Adrenal gland (tissue), 9 donors: ENCODE measurements at regions not wholly inside any gene's neighbourhood (a gene's known extent, or its start where the extent isn't known, plus 50 kb on each side); places are given as distances from the start of the nearest gene placed in this dataset.
"Not testable (repeated sequence)": the region's sequence is repeated elsewhere in the genome, so short reads cannot be mapped to it uniquely, and the experiment has no call there.

Source experiments
- DNase-seq, 7 donors: peaks; one replicate each; pipeline ENCODE4 v3.0.0-alpha.2; 2019 to 2020
- H3K27ac ChIP-seq, 5 donors: fragments of 200-600 bp; sonication (generic) in 4 of 5; 1 replicate in 3 of 5; 2 replicates in 2 of 5; pipeline versions ENCODE4 v1.5.1 to v1.8.0; 2016 to 2020; ENCODE audit warnings: mild to moderate bottlenecking in 1 of 5
- H3K27me3 ChIP-seq: fragments of 200-600 bp; 2 replicates; pipeline ENCODE4 v1.8.0; 2021
- H3K36me3 ChIP-seq, 2 donors: fragments of 200-600 bp; replicated peaks in 1 of 2; 1 replicate in 1 of 2; 2 replicates in 1 of 2; pipeline versions ENCODE4 v1.5.1 to v1.8.0; 2018 to 2022
- H3K4me1 ChIP-seq, 2 donors: fragments of 200-600 bp; replicated peaks in 1 of 2; 1 replicate in 1 of 2; 2 replicates in 1 of 2; pipeline versions ENCODE4 v1.5.1 to v1.8.0; 2018 to 2021
- H3K4me3 ChIP-seq, 4 donors: fragments of 200-600 bp; sonication (generic) in 3 of 4; one replicate each; pipeline ENCODE4 v1.5.1; 2016 to 2018
- H3K9me3 ChIP-seq, 3 donors: fragments of 200-600 bp; sonication (generic) in 1 of 3; replicated peaks in 1 of 3; 1 replicate in 2 of 3; 2 replicates in 1 of 3; pipeline versions ENCODE4 v1.5.1 to v1.8.0; 2016 to 2021
- POLR2A ChIP-seq, 2 donors: fragments of 450-650 bp; IDR thresholded peaks; one replicate each; pipeline ENCODE4 v1.6.1; 2017; ENCODE audit warnings: antibody characterized with exemption in 2 of 2, mild to moderate bottlenecking in 2 of 2, moderate library complexity in 1 of 2
- WGBS, 4 donors: extraction: QIAGEN DNeasy Blood & Tissue Kit in 2 of 4; methylation state at CpG; one replicate each; pipeline versions ENCODE4 v1.1.5 to v1.1.7; 2013 to 2017; 5-methylcytosine and 5-hydroxymethylcytosine counted together
- intact Hi-C, 2 donors: fragments of 100-400 bp; cut with DNase I; formaldehyde crosslinking; loops; one replicate each; pipeline versions ENCODE4 v1.14.1 to v1.15.0; 2022 to 2023
- TF ChIP-seq, protein P1 (sequence below), 6 experiments: fragments of 450-650 bp in 4 of 6; fragments of 200-600 bp in 2 of 6; sonication (generic) in 1 of 6; IDR thresholded peaks; 1 replicate in 5 of 6; 2 replicates in 1 of 6; pipeline versions ENCODE4 v1.5.1 to v1.8.0; 2016 to 2021; ENCODE audit warnings: antibody characterized with exemption in 6 of 6, mild to moderate bottlenecking in 2 of 6, moderate library complexity in 1 of 6
- donor health status: healthy with polysubstance abuse.
- donor health status: Bipolar disorder and iron deficiency.
- donor health status: DM: yes; HTN: yes; CAD: no.
- donor health status: DM: no; HTN: no; CAD: no.
- donor health status: DM: no; HTN: no; CAD: no.

DNA sequence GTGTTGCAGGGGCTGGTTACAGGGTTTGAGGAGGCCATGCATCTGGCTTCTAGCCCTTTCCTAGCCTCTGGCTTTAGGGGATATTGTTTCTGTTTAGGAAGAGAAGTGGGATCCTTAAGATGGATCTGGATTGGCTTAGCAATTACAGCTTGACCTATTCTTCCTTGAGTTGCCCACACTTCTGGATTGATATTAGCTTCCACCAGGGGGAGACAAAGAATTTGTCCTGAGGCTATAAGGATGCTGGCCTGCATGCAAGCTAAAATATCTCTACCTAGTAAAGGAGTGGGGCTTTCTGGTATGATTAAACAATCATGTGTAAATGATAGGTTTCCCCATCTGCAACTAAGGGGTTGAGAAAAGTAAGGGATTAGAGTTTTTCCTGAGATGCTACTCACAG, 117.2 kb downstream of the TEX13C start:
- H3K4me1 ChIP-seq = no peaks in the 10 kb centered on the region
- no peak overlapping the region for H3K4me3 ChIP-seq
- DNase-seq = no peak
- no peaks in the 10 kb centered on the region for H3K27me3 ChIP-seq
- H3K36me3 ChIP-seq = no peaks in the 10 kb centered on the region
- H3K9me3 ChIP-seq = no peaks in the 10 kb centered on the region
- H3K27ac ChIP-seq = no peak overlapping the region
- intact Hi-C loops = no loop called here
- TF ChIP-seq POLR2A (IDR thresholded peaks at IDR 0.05) = no peak
- TF ChIP-seq, protein P1, sequence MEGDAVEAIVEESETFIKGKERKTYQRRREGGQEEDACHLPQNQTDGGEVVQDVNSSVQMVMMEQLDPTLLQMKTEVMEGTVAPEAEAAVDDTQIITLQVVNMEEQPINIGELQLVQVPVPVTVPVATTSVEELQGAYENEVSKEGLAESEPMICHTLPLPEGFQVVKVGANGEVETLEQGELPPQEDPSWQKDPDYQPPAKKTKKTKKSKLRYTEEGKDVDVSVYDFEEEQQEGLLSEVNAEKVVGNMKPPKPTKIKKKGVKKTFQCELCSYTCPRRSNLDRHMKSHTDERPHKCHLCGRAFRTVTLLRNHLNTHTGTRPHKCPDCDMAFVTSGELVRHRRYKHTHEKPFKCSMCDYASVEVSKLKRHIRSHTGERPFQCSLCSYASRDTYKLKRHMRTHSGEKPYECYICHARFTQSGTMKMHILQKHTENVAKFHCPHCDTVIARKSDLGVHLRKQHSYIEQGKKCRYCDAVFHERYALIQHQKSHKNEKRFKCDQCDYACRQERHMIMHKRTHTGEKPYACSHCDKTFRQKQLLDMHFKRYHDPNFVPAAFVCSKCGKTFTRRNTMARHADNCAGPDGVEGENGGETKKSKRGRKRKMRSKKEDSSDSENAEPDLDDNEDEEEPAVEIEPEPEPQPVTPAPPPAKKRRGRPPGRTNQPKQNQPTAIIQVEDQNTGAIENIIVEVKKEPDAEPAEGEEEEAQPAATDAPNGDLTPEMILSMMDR (IDR thresholded peaks at IDR 0.05) = peak in 1 of 6 experiments; percentile 32

GRCh38 chrX:125439194-125439849, 119.7 kb downstream of the TEX13C start:
- no peak for DNase-seq
- TF ChIP-seq, protein P1 (IDR thresholded peaks at IDR 0.05) = no peak
- no peak for TF ChIP-seq POLR2A (IDR thresholded peaks at IDR 0.05)
- intact Hi-C loops = no loop called here
- H3K4me1 ChIP-seq = no peaks in the 10 kb centered on the region
- H3K9me3 ChIP-seq = no peaks in the 10 kb centered on the region
- no peaks in the 10 kb centered on the region for H3K27me3 ChIP-seq
- WGBS, 4 donors = 59 to 69% (median 63%) methylated on average over 2 to 3 of the region's 3 CpGs
- H3K4me3 ChIP-seq = no peak overlapping the region
- H3K27ac ChIP-seq = no peak overlapping the region
- no peaks in the 10 kb centered on the region for H3K36me3 ChIP-seq

DNA sequence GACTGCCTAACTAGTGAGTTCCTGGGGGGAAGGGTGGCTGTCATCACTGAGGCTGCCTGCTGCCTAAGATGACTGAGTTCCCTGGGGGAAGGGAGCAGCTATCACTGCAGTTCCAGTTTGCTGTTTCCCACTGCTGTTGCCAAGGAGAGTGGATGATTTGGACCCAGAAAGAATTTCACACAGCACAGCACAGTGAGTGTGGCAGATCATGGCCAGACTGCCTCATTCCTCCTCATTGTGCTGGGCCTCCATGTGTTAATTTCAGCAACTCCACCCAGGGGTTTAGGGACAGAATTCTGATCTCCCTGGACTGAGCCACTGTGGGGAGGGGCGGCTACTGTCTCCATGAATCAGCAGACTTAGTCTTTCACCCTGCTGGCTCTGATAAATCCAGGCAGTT, 125.0 kb downstream of the TEX13C start:
- DNase-seq = no peak
- H3K4me1 ChIP-seq = no peaks in the 10 kb centered on the region
- no peaks in the 10 kb centered on the region for H3K27me3 ChIP-seq
- intact Hi-C loops = no loop called here
- no peak overlapping the region for H3K27ac ChIP-seq
- no peaks in the 10 kb centered on the region for H3K36me3 ChIP-seq
- 40 to 78% (median 68%) methylated on average over 1 of the region's 1 CpG for WGBS, 4 donors
- H3K4me3 ChIP-seq = no peak overlapping the region
- H3K9me3 ChIP-seq = no peaks in the 10 kb centered on the region
- no peak for TF ChIP-seq POLR2A (IDR thresholded peaks at IDR 0.05)

DNA sequence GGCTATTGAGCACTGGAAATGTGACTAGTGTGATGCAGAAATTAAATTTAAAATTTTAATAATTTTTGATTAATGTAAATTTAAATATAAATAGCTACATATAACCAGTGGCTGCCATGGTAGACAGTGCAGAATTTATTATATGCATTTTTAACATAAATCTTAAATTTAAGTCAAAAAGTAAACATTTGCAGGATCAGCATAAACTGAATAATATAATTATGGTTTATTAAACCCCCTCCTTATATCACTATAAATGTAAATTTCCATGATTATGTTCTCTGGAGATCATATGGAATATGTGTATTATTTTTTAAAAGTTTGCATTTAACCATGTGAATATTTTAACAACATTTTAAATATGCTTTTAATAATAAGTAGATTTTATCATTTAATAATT, 155.8 kb downstream of the TEX13C start:
- H3K27ac ChIP-seq = no peak overlapping the region
- no peak for DNase-seq
- no peaks in the 10 kb centered on the region for H3K27me3 ChIP-seq
- H3K4me3 ChIP-seq = no peak overlapping the region
- TF ChIP-seq, protein P1 (IDR thresholded peaks at IDR 0.05) = no peak
- no peak for TF ChIP-seq POLR2A (IDR thresholded peaks at IDR 0.05)
- no peaks in the 10 kb centered on the region for H3K4me1 ChIP-seq
- H3K36me3 ChIP-seq = no peaks in the 10 kb centered on the region
- intact Hi-C loops = no loop called here
- no peaks in the 10 kb centered on the region for H3K9me3 ChIP-seq

GRCh38 chrX:125492439-125492838, 172.8 kb downstream of the TEX13C start:
- H3K36me3 ChIP-seq = no peaks in the 10 kb centered on the region
- intact Hi-C loops = no loop called here
- H3K4me3 ChIP-seq = no peak overlapping the region
- no peak for DNase-seq
- H3K4me1 ChIP-seq = no peaks in the 10 kb centered on the region
- no peak overlapping the region for H3K27ac ChIP-seq
- TF ChIP-seq POLR2A (IDR thresholded peaks at IDR 0.05) = no peak
- TF ChIP-seq, protein P1 (IDR thresholded peaks at IDR 0.05) = no peak
- no peaks in the 10 kb centered on the region for H3K27me3 ChIP-seq
- no peaks in the 10 kb centered on the region for H3K9me3 ChIP-seq
- whole genome bisulfite sequencing, 4 donors = 64 to 76% (median 70%) methylated on average over 2 of the region's 2 CpGs

DNA sequence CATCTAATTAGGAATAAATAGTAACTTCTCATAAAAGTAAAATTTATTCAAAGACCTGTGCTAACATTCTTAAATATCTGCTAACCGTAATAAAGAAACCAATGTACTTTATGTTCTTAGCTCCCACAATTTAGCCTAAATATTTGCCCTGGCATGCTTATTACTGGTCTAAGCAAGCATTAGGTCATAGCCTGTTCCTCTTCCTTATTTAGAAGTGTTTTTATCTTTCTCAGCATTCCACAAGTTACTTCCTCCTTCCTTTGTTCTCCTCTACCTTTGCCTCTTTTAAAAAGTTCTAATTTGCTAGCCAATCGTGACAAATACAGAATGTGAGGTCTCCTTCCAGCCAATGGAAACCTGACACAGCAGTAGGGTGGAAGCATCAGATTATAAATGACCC, 173.3 kb downstream of the TEX13C start:
- H3K27ac ChIP-seq, H3K4me1 ChIP-seq, DNase-seq, intact Hi-C loops, H3K27me3 ChIP-seq, H3K36me3 ChIP-seq, H3K4me3 ChIP-seq, H3K9me3 ChIP-seq: not testable (repeated sequence)
- 44 to 53% (median 48%) methylated on average over 2 of the region's 2 CpGs for WGBS, 4 donors
